GM18873 (cell line): ENCODE measurements at regions not wholly inside any gene's neighbourhood (a gene's known extent, or its start where the extent isn't known, plus 50 kb on each side); places are given as distances from the start of the nearest gene placed in this dataset.

ENCODE experiments used
- ATAC-seq: cut with Tn5 transposase; IDR thresholded peaks from one replicate; pipeline ENCODE4 v1.9.1; 2021; ENCODE audit warnings: mild to moderate bottlenecking, moderate library complexity, moderate number of reproducible peaks; ENCODE audit not compliant: unreplicated experiment, low FRiP score

- ATAC-seq = no peak
These were observed 1045.1 kb downstream of the TBC1D22A start for GRCh38 chr22:47807506-47807905.

DNA sequence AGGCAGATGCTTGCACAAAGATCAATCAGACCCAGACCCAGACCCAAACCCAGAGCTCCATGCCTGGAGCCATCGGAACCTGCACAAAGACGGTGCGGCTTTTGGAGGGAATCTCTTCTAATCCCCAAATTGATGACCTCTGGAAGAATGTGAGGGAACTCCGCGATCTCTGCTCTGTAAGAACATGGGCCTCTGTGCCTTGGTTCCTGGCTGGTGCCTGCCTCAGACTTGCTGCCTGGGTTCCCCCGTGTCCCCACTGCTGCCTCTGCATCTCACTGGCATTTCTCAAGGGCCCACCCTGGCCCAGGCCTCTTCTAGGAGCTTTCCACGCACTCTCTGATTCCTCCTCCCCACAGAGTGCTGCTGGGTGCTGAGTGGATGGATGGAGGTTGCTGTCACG is 1044.4 kb downstream of the TBC1D22A start:
- no peak for ATAC-seq

DNA sequence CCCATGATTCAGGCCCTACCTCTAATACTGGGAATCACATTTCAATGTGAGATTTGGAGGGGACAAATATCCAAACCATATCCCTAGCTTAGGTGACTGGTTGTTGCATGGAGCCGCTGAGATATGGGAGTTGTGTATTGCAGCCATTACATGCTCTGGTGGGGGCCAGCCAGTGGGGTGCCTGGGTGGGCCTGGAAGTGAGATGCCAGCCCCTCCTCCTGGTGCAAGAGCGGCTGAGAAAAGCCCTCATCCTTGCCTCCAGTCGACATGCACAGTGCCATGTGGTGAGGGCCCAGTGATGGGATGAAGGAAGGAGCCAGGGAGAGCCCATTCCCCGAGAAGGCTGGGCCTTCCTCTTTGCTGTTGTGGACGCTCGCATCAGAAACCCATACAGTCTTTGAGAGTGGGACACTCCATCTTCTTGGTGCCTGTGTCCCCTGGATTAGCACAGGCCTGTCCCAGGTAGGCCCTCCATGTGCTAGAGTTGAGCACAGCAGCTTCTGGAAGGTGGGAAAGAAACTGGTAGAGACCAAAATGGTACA is 1043.0 kb downstream of the TBC1D22A start:
- no peak for ATAC-seq

GRCh38 chr22:47804281-47804680 is 1041.8 kb downstream of the TBC1D22A start:
- ATAC-seq = no peak

GRCh38 chr22:47802421-47802820 is 1040.0 kb downstream of the TBC1D22A start:
- no peak for ATAC-seq

GRCh38 chr22:47801541-47802245 is 1039.2 kb downstream of the TBC1D22A start:
- no peak for ATAC-seq

GRCh38 chr22:47798229-47798628 is 1035.8 kb downstream of the TBC1D22A start:
- ATAC-seq = no peak

GRCh38 chr22:47797342-47797945 is 1035.0 kb downstream of the TBC1D22A start:
- ATAC-seq = no peak

GRCh38 chr22:47796128-47796908 is 1033.9 kb downstream of the TBC1D22A start:
- no peak for ATAC-seq

GRCh38 chr22:47795477-47796127 is 1033.2 kb downstream of the TBC1D22A start:
- no peak for ATAC-seq

DNA sequence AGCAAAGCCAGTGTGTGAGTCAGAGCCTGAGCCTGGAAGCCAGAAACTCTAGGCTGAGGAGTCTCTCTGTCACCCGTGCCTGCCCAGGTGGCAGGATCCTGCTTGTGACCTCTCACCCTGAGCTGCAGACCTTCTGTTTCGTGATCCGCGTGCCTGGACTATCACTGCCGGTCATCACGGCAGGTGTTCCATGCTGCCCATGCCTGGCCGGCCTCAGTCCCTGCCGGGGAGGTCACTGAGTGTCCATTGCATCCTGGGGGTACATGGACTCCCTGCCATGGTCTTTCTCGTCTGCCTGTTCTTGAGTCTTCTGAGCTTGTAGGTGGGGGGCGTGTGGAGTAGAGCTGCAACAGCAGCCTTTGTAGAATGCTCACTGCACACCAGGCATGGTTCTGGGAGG is 1032.4 kb downstream of the TBC1D22A start:
- ATAC-seq = no peak

- ATAC-seq = no peak
These were observed 1031.1 kb downstream of the TBC1D22A start for GRCh38 chr22:47793304-47794101.

- no peak for ATAC-seq
These were observed 1026.7 kb downstream of the TBC1D22A start for GRCh38 chr22:47789171-47789570.

DNA sequence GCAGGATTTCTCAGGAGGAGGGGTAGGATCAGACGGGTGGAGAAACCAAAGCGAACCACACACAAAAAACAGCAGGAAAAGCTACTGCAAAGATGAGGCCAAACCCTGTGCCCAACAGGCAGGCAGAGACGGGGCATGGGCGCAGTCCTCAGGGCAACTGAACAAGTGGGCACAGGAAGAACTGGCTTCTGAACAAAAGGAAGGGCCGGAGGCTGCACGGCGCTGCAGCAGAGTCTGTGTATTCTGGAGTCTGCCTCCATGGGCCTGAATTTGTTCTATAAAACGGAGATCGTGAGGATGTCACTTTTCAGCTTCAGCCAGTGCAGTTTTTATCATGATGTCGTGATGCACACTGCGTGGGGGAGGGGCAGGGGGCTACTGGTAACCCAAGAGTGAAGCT is 1026.0 kb downstream of the TBC1D22A start:
- no peak for ATAC-seq

DNA sequence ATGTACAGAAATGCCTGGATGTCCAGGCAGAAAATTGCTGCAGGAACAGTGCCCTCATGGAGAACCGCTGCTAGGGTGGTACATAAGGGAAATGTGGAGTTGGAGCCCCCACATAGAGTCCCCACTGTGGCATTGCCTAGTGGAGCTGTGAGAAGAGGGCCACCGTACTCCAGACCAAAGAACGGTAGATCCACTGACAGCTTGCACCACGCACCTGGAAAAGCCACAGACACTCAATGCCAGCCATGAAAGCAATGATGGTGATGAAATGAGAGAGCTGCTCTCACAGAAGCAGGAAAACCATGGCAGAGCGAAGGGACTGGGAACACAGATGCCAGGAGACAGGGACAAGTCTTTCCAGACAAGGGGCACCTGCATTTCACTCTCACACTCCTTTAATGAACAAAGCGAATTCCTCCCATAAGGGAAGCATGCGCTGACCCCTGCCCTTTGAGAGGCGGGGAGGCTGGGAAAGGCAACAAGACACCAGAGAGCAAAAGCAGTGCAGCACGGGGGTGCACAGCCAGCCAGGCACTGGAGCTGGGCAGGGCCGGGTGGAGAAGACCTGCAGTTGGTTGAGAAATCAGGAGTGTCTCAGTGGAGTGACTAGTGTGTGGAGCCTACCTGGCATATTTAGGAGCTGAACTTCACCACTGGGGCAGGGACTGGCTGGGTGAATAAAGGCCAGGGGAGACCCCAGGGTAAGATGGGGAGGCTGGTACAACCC is 1025.2 kb downstream of the TBC1D22A start:
- ATAC-seq = no peak

DNA sequence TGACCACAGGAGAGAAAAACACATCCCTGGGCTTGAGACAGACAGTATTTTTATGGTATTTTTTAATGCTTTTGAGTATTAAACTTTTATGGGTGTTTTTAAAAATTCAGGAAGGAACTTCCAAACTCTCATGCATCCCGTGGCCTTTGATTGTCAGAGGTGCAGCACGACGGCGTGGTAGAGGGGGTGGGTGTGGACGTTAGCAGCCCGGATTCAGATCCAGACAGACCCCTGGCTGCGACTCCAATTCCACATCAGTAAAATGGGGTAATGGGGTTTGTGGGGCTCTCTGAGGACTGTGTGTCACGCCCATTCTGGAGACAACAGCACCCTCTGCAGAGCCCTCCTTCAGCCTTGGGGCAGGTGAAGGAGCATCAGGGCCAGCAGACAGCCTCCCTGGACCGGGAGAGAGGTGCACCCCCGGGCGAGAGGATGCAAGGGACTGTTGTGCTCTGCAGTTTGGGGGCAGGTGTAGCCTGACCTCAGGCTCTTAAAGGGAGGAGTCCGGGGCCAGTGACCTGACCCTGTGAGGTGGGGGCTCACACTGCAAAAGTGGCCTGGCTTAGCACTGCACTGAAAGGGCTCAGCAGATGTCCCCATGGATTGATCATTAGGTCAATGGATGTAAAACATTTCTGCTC is 1024.3 kb downstream of the TBC1D22A start:
- no peak for ATAC-seq

GRCh38 chr22:47784991-47785390 is 1022.5 kb downstream of the TBC1D22A start:
- no peak for ATAC-seq

GRCh38 chr22:47784367-47784983 is 1022.0 kb downstream of the TBC1D22A start:
- no peak for ATAC-seq
